DND-41 (cell line): ENCODE measurements at regions not wholly inside any gene's neighbourhood (a gene's known extent, or its start where the extent isn't known, plus 50 kb on each side); places are given as distances from the start of the nearest gene placed in this dataset.

Experiments used
- ATAC-seq: fragments of 200-7000 bp; cut with Tn5 transposase; 3 replicates; pipeline ENCODE4 v1.9.1; 2021; ENCODE audit warnings: low read depth; ENCODE audit not compliant: insufficient read depth
- DNase-seq: peaks from one replicate; pipeline ENCODE4 v3.0.0-alpha.2; 2020
- H2AFZ ChIP-seq: 2 replicates; pipeline ENCODE4 v1.6.0; 2012; ENCODE audit warnings: low read depth, low read length
- H3K27ac ChIP-seq: 2 replicates; pipeline ENCODE4 v1.5.1; 2012; ENCODE audit warnings: low read length, inconsistent platforms
- H3K27me3 ChIP-seq: fragments of 200-600 bp; sonication (generic); 2 replicates; pipeline ENCODE4 v1.6.0; 2012; ENCODE audit warnings: low read length, mild to moderate bottlenecking, inconsistent platforms; ENCODE audit not compliant: insufficient read depth, poor library complexity
- H3K36me3 ChIP-seq: 2 replicates; pipeline ENCODE4 v1.5.1; 2012; ENCODE audit warnings: low read length, inconsistent platforms; ENCODE audit not compliant: insufficient read depth
- H3K4me1 ChIP-seq: 2 replicates; pipeline ENCODE4 v1.5.1; 2012; ENCODE audit warnings: mild to moderate bottlenecking, low read length; ENCODE audit not compliant: insufficient read depth
- H3K4me2 ChIP-seq: 2 replicates; pipeline ENCODE4 v1.6.0; 2012; ENCODE audit warnings: mild to moderate bottlenecking, moderate library complexity, low read length, inconsistent platforms; ENCODE audit not compliant: insufficient read depth
- H3K4me3 ChIP-seq, 2 experiments: fragments of 200-600 bp in 1 of 2; shearing (Covaris generic) in 1 of 2; 2 replicates each; pipeline ENCODE4 v1.5.1; 2012 to 2016; ENCODE audit warnings: inconsistent platforms in 2 of 2, low read length in 2 of 2, mild to moderate bottlenecking in 2 of 2, low read depth in 1 of 2, moderate library complexity in 1 of 2
- H3K79me2 ChIP-seq: 2 replicates; pipeline ENCODE4 v1.6.0; 2012; ENCODE audit warnings: low read length, inconsistent platforms; ENCODE audit not compliant: insufficient read depth
- H3K9ac ChIP-seq: 2 replicates; pipeline ENCODE4 v1.6.0; 2012; ENCODE audit warnings: low read depth, mild to moderate bottlenecking, inconsistent platforms, low read length, moderate library complexity
- H3K9me3 ChIP-seq: 2 replicates; pipeline ENCODE4 v1.5.1; 2012; ENCODE audit warnings: low read length, moderate library complexity, mild to moderate bottlenecking, inconsistent platforms; ENCODE audit not compliant: insufficient read depth, severe bottlenecking
- H4K20me1 ChIP-seq: 2 replicates; pipeline ENCODE4 v1.6.0; 2012; ENCODE audit warnings: low read length; ENCODE audit not compliant: insufficient read depth
- CTCF ChIP-seq: IDR thresholded peaks from 2 replicates; pipeline ENCODE4 v1.5.1; 2012; ENCODE audit warnings: borderline replicate concordance, low read length, moderate library complexity, mild to moderate bottlenecking; ENCODE audit not compliant: poor library complexity, severe bottlenecking; ENCODE audit errors: extremely low read depth
- EZH2 ChIP-seq: IDR thresholded peaks from 3 replicates; pipeline ENCODE4 v1.6.1; 2012; ENCODE audit warnings: borderline replicate concordance, low read depth, mild to moderate bottlenecking, moderate library complexity, low read length, inconsistent platforms; ENCODE audit not compliant: severe bottlenecking

GRCh38 chr16:63581570-63581969 lies 1540.3 kb downstream of the CDH11 start:
- no peaks in the 10 kb centered on the region for H3K36me3 ChIP-seq
- H3K4me1 ChIP-seq, result no peaks in the 10 kb centered on the region
- H3K27me3 ChIP-seq, result no peaks in the 10 kb centered on the region
- H3K9me3 ChIP-seq, result no peaks in the 10 kb centered on the region
- no peak overlapping the region for H2AFZ ChIP-seq
- no peaks in the 10 kb centered on the region for H4K20me1 ChIP-seq
- no peak overlapping the region for H3K9ac ChIP-seq
- no peaks in the 10 kb centered on the region for H3K79me2 ChIP-seq
- TF ChIP-seq EZH2 (no peak), CTCF (no peak)
- H3K27ac ChIP-seq, result no peak overlapping the region
- DNase-seq (no peak), ATAC-seq (no peak)
- no peak overlapping the region for H3K4me2 ChIP-seq
- no peak overlapping the region for H3K4me3 ChIP-seq

- H3K36me3 ChIP-seq, result no peaks in the 10 kb centered on the region
- no peaks in the 10 kb centered on the region for H3K9me3 ChIP-seq
- no peaks in the 10 kb centered on the region for H3K4me1 ChIP-seq
- H3K27me3 ChIP-seq, result no peaks in the 10 kb centered on the region
- no peak for ATAC-seq
- no peaks in the 10 kb centered on the region for H3K79me2 ChIP-seq
- H3K9ac ChIP-seq, result no peak overlapping the region
- no peak for DNase-seq
- H3K4me2 ChIP-seq, result no peak overlapping the region
- no peak overlapping the region for H3K4me3 ChIP-seq
- H2AFZ ChIP-seq, result no peak overlapping the region
- no peak overlapping the region for H3K27ac ChIP-seq
- no peaks in the 10 kb centered on the region for H4K20me1 ChIP-seq
- TF ChIP-seq CTCF, result no peak
- TF ChIP-seq EZH2, result no peak
These were observed 1542.6 kb upstream of the CDH8 start for GRCh38 chr16:63578791-63579190.

- ATAC-seq (no peak), DNase-seq (no peak)
- Histone ChIP-seq H3K4me1 (no peaks in the 10 kb centered on the region), H3K79me2 (no peaks in the 10 kb centered on the region), H2AFZ (no peak overlapping the region), H3K4me3 (no peak overlapping the region), H3K9me3 (no peaks in the 10 kb centered on the region), H3K27ac (no peak overlapping the region), H3K36me3 (no peaks in the 10 kb centered on the region), H3K4me2 (no peak overlapping the region), H3K9ac (no peak overlapping the region), H3K27me3 (no peaks in the 10 kb centered on the region), H4K20me1 (no peaks in the 10 kb centered on the region)
- no peak for TF ChIP-seq CTCF
- no peak for TF ChIP-seq EZH2
These were observed 1541.7 kb upstream of the CDH8 start for GRCh38 chr16:63577891-63578290.

GRCh38 chr16:63575041-63575440 lies 1538.8 kb upstream of the CDH8 start:
- H3K9ac ChIP-seq, result no peak overlapping the region
- no peak for ATAC-seq
- no peak overlapping the region for H3K27ac ChIP-seq
- TF ChIP-seq CTCF (no peak), EZH2 (no peak)
- no peak overlapping the region for H2AFZ ChIP-seq
- H3K36me3 ChIP-seq, result no peaks in the 10 kb centered on the region
- H3K27me3 ChIP-seq, result no peaks in the 10 kb centered on the region
- DNase-seq, result no peak
- no peaks in the 10 kb centered on the region for H3K9me3 ChIP-seq
- no peak overlapping the region for H3K4me3 ChIP-seq
- no peak overlapping the region for H3K4me2 ChIP-seq
- H4K20me1 ChIP-seq, result no peaks in the 10 kb centered on the region
- no peaks in the 10 kb centered on the region for H3K79me2 ChIP-seq
- H3K4me1 ChIP-seq, result no peaks in the 10 kb centered on the region
